Caco-2 (cell line): ENCODE measurements at regions not wholly inside any gene's neighbourhood (a gene's known extent, or its start where the extent isn't known, plus 50 kb on each side); places are given as distances from the start of the nearest gene placed in this dataset.

Source experiments
- BruUV-seq: library from RNA; stranded (reverse); fragments of 400-500 nt; replicated peaks from 2 replicates; lab custom pipeline; 2021; lab: Mats Ljungman, UMichigan
- CTCF ChIA-PET: fragments of 300-600 bp; sonication (Branson Sonifier 250); formaldehyde crosslinking; loops from one replicate; lab custom pipeline; 2022; ENCODE audit warnings: antibody characterized with exemption; lab: Charles Lee
- POLR2A ChIA-PET: fragments of 300-600 bp; sonication (Branson Sonifier 250); formaldehyde crosslinking; loops from one replicate; lab custom pipeline; 2022; ENCODE audit warnings: antibody characterized with exemption; lab: Charles Lee
- DNase-seq, 2 experiments: peaks; one replicate each; pipeline versions ENCODE4 v3.0.0 to v3.0.0-alpha.2; 2020 to 2022
- H3K27me3 ChIP-seq: replicated peaks from 2 replicates; pipeline ENCODE4 v1.6.0; 2011; ENCODE audit warnings: low read length; ENCODE audit not compliant: control insufficient read depth, insufficient read depth
- H3K36me3 ChIP-seq: 2 replicates; pipeline ENCODE4 v1.5.1; 2011; ENCODE audit warnings: low read length; ENCODE audit not compliant: control insufficient read depth, insufficient read depth
- H3K4me1 ChIP-seq: fragments of 250-450 bp; sonication (Bioruptor Pico); 2 replicates; pipeline ENCODE4 v1.5.1; 2020; ENCODE audit warnings: mild to moderate bottlenecking
- H3K4me3 ChIP-seq: 2 replicates; pipeline ENCODE4 v1.5.1; 2011; ENCODE audit warnings: low read depth, mild to moderate bottlenecking, control low read depth, low read length
- H3K9me3 ChIP-seq: fragments of 250-450 bp; sonication (Bioruptor Pico); 2 replicates; pipeline ENCODE4 v1.5.1; 2020; ENCODE audit warnings: mild to moderate bottlenecking, moderate library complexity
- H3K27ac Mint-ChIP-seq: one replicate; pipeline ENCODE4 v1.8.0; 2022; ENCODE audit warnings: mixed read lengths; ENCODE audit not compliant: unreplicated experiment
- H3K27me3 Mint-ChIP-seq: one replicate; pipeline ENCODE4 v1.8.0; 2022; ENCODE audit warnings: mixed read lengths; ENCODE audit not compliant: insufficient read depth, unreplicated experiment
- H3K36me3 Mint-ChIP-seq: one replicate; pipeline ENCODE4 v1.8.0; 2022; ENCODE audit warnings: mild to moderate bottlenecking, mixed read lengths; ENCODE audit not compliant: insufficient read depth, unreplicated experiment
- H3K4me1 Mint-ChIP-seq: one replicate; pipeline ENCODE4 v1.8.0; 2022; ENCODE audit warnings: low read depth, mixed read lengths; ENCODE audit not compliant: unreplicated experiment
- H3K4me3 Mint-ChIP-seq: one replicate; pipeline ENCODE4 v1.8.0; 2022; ENCODE audit warnings: mild to moderate bottlenecking, moderate library complexity, mixed read lengths; ENCODE audit not compliant: unreplicated experiment
- H3K9me3 Mint-ChIP-seq: one replicate; pipeline ENCODE4 v1.8.0; 2022; ENCODE audit warnings: mixed read lengths; ENCODE audit not compliant: unreplicated experiment
- intact Hi-C: fragments of 100-400 bp; cut with micrococcal nuclease; formaldehyde crosslinking; loops from one replicate; pipeline ENCODE4 v1.10.0; 2022; ENCODE audit not compliant: unreplicated experiment
- TF ChIP-seq, protein P1 (sequence below), 2 experiments: fragments of 200-600 bp in 1 of 2; IDR thresholded peaks; 1 replicate in 1 of 2; 2 replicates in 1 of 2; pipeline versions ENCODE4 v1.5.1 to v1.8.0; 2011 to 2022; ENCODE audit warnings: antibody characterized with exemption in 1 of 2, control low read depth in 1 of 2, inconsistent platforms in 1 of 2, low read depth in 1 of 2, low read length in 1 of 2, mild to moderate bottlenecking in 1 of 2, moderate library complexity in 1 of 2; ENCODE audit not compliant: insufficient read depth in 1 of 2, severe bottlenecking in 1 of 2, unreplicated experiment in 1 of 2

DNA sequence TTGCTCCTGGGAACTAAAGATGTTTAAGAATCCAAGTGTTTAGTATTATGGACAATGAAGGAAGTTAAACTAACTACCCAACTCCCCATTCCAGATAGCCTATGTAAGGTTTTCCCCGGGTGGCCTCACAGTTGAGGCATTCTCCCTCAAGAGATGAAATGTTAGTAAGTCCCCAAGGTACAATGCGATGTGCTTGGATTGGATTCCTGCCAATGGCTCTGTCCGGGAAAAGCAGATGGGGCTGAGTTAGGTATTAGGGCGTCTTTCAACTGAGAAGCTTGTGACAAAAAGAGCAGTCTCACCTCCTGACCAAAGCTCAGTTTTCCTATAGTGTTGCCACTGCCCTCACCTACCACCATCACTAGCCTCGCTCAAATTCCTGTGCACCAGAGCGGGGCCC, 64.8 kb upstream of the E2F7 start:
- Histone ChIP-seq H3K9me3 (no peaks in the 10 kb centered on the region), H3K36me3 (no peaks in the 10 kb centered on the region), H3K27me3 (no peaks in the 10 kb centered on the region), H3K4me3 (no peak overlapping the region), H3K4me1 (0 out of 2 replicates have a peak, but pooled peaks cover 7% of the 10 kb centered on the region)
- Mint-ChIP-seq H3K4me3 (no peak overlapping the region), H3K36me3 (no peaks in the 10 kb centered on the region), H3K4me1 (no peaks in the 10 kb centered on the region), H3K9me3 (no peaks in the 10 kb centered on the region), H3K27ac (no peak overlapping the region), H3K27me3 (peaks cover 5% of the 10 kb centered on the region)
- TF ChIP-seq, protein P1, sequence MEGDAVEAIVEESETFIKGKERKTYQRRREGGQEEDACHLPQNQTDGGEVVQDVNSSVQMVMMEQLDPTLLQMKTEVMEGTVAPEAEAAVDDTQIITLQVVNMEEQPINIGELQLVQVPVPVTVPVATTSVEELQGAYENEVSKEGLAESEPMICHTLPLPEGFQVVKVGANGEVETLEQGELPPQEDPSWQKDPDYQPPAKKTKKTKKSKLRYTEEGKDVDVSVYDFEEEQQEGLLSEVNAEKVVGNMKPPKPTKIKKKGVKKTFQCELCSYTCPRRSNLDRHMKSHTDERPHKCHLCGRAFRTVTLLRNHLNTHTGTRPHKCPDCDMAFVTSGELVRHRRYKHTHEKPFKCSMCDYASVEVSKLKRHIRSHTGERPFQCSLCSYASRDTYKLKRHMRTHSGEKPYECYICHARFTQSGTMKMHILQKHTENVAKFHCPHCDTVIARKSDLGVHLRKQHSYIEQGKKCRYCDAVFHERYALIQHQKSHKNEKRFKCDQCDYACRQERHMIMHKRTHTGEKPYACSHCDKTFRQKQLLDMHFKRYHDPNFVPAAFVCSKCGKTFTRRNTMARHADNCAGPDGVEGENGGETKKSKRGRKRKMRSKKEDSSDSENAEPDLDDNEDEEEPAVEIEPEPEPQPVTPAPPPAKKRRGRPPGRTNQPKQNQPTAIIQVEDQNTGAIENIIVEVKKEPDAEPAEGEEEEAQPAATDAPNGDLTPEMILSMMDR (IDR thresholded peaks at IDR 0.05; ENCODE audit: insufficient read depth in 1 of 2, low read depth in 1 of 2, low read length in 1 of 2, severe bottlenecking in 1 of 2, unreplicated experiment in 1 of 2) = no peak
- DNase-seq = no peak
- intact Hi-C loops = no loop called here
- POLR2A ChIA-PET = no interaction called here
- CTCF ChIA-PET = no interaction called here
- no TSS peak for BruUV-seq

DNA sequence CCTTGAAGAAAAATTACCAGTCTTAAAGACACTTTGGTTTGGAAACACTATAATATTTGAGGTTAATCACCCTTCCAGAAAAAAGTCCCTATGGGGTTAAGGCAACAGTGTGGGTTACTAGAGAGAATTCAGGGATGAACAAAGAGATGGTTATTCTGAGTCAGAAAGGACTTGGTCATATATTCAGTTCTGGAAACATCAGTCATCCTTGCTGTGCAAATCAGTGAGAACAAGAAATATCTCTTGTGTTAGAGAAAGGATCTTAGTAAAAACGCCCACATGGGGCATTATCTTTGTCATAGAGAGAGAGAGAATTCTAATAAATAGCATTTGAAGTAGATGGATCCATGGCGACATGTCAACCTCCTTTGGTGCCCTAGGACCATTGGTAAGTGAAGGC, 59.4 kb upstream of the E2F7 start:
- H3K4me3 Mint-ChIP-seq = no peak overlapping the region
- no peak for DNase-seq
- no TSS peak for BruUV-seq
- H3K27ac Mint-ChIP-seq = no peak overlapping the region
- Histone ChIP-seq H3K27me3 (no peaks in the 10 kb centered on the region; the same call in 1 of the 2 replicates), H3K36me3 (no peaks in the 10 kb centered on the region), H3K9me3 (no peaks in the 10 kb centered on the region), H3K4me3 (no peak overlapping the region), H3K4me1 (0 out of 2 replicates have a peak, but pooled peaks cover 7% of the 10 kb centered on the region)
- intact Hi-C loops = no loop called here
- CTCF ChIA-PET = no interaction called here
- H3K36me3 Mint-ChIP-seq = no peaks in the 10 kb centered on the region
- TF ChIP-seq, protein P1 (IDR thresholded peaks at IDR 0.05; ENCODE audit: insufficient read depth in 1 of 2, low read depth in 1 of 2, low read length in 1 of 2, severe bottlenecking in 1 of 2, unreplicated experiment in 1 of 2) = no peak
- no peaks in the 10 kb centered on the region for H3K4me1 Mint-ChIP-seq
- peaks cover 9% of the 10 kb centered on the region for H3K27me3 Mint-ChIP-seq
- POLR2A ChIA-PET = no interaction called here
- H3K9me3 Mint-ChIP-seq = no peaks in the 10 kb centered on the region

DNA sequence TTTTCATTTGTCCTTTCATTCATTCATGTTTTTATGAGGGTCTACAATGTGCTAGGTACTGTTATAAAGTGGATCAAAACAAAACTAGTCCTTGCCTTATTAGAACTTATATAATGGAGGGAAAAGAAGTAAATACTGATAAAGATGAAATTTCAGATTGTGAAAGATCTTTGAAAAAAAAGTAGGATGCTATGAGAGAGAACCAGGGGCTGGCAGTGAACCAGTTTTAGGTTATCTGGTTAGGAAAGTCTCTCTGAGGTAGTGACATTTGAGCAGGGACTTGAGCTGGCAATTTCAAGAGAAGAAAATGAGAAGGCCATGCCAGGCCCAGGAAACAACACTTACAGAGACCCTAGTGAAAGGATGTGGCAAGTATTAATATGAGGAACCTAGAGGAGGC, 57.3 kb upstream of the E2F7 start:
- POLR2A ChIA-PET = no interaction called here
- intact Hi-C loops = no loop called here

More for the DNA sequence above, 57.3 kb upstream of the E2F7 start:
- Mint-ChIP-seq H3K36me3 (no peaks in the 10 kb centered on the region), H3K9me3 (no peaks in the 10 kb centered on the region), H3K27ac (no peak overlapping the region), H3K27me3 (peaks cover 6% of the 10 kb centered on the region), H3K4me3 (no peak overlapping the region), H3K4me1 (no peaks in the 10 kb centered on the region)
- Histone ChIP-seq H3K27me3 (no peaks in the 10 kb centered on the region; the same call in 1 of the 2 replicates), H3K36me3 (no peaks in the 10 kb centered on the region), H3K9me3 (no peaks in the 10 kb centered on the region), H3K4me1 (no peaks in the 10 kb centered on the region), H3K4me3 (no peak overlapping the region)
- TF ChIP-seq, protein P1 (IDR thresholded peaks at IDR 0.05; ENCODE audit: insufficient read depth in 1 of 2, low read depth in 1 of 2, low read length in 1 of 2, severe bottlenecking in 1 of 2, unreplicated experiment in 1 of 2) = no peak
- BruUV-seq = no TSS peak
- CTCF ChIA-PET = no interaction called here
- DNase-seq = no peak
